AG04449 (cell line): ENCODE measurements at regions not wholly inside any gene's neighbourhood (a gene's known extent, or its start where the extent isn't known, plus 50 kb on each side); places are given as distances from the start of the nearest gene placed in this dataset.

Source experiments
- CTCF ChIA-PET: fragments of 350-600 bp; formaldehyde crosslinking; extraction: SDS; loops from one replicate; lab custom pipeline; 2021; ENCODE audit warnings: antibody characterized with exemption; lab: Yijun Ruan, JAX
- POLR2A ChIA-PET: fragments of 400-600, 350-600 bp; formaldehyde crosslinking; extraction: SDS; loops from one replicate; lab custom pipeline; 2020; ENCODE audit warnings: antibody characterized with exemption, inconsistent platforms; lab: Yijun Ruan, JAX
- DNase-seq: peaks from one replicate; pipeline ENCODE4 v3.0.0-alpha.2; 2010; ENCODE audit warnings: low read depth, low spot score
- H3K4me3 ChIP-seq: 2 replicates; pipeline ENCODE4 v1.5.1; 2011; ENCODE audit warnings: low read depth, mild to moderate bottlenecking, control low read depth, low read length
- CTCF ChIP-seq: IDR thresholded peaks from one replicate; pipeline ENCODE4 v1.5.1; 2011; ENCODE audit warnings: mild to moderate bottlenecking, moderate library complexity, low read length, control low read depth, inconsistent platforms; ENCODE audit not compliant: insufficient read depth; ENCODE audit errors: missing control alignments

DNA sequence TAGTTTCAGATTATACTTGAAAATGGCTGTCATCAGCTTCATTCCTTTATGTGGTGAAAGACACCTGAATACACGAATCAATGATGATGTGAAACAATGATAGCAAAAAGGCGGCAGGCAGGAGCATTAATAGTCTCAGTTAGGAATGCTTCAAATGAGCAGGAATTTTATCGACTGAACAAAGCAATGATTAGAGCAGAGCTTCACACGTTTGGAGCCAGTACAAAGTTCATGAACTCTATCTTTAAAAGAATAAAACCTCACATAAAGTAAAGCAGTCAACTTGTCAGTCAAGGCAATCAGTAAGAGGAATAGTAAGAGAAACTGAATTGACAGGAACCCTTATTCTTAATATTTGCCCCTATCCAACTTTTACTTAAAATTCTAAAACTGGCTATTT, 78.4 kb upstream of the SERTAD2 start:
- TF ChIP-seq CTCF, result no peak
- H3K4me3 ChIP-seq, result no peak overlapping the region
- CTCF ChIA-PET, result interaction anchor here (0.6 kb wide), 1 partner anchor 146 kb away, joined by 3 read pairs; no protein-coding TSS in a partner anchor
- DNase-seq, result no peak
- POLR2A ChIA-PET, result no interaction called here

GRCh38 chr2:64735504-64735903, 81.8 kb upstream of the SERTAD2 start:
- DNase-seq, result no peak
- POLR2A ChIA-PET, result no interaction called here
- H3K4me3 ChIP-seq, result no peak overlapping the region
- CTCF ChIA-PET, result interaction anchor here (1.0 kb wide), 1 partner anchor 8 kb away, joined by 3 read pairs; no protein-coding TSS in a partner anchor
- TF ChIP-seq CTCF, result no peak

DNA sequence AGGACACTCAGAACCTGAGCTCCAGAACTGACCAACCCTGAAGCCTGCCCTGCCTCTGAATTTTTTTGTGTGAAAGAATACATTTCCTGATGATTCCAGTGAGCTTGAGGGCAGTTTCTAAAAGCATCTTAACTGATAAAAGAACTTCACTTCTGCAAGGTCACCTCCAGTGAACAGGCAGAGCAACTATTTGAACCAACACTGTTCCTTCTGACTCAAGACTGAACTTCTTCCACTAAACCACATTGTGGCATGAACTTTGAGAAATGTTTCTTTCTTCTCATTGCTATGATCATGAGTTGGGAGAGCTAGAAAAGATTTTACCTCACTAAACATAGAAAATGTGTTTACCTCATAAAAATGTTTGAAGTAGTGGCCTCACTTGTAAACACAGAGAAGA, 83.8 kb upstream of the SERTAD2 start:
- POLR2A ChIA-PET, result interaction anchor here (0.6 to 1.8 kb wide), 3 partner anchors 12 to 83 kb away, joined by 5 to 8 read pairs (median 5); partner anchors contain the start of gene SERTAD2
- TF ChIP-seq CTCF, result no peak

GRCh38 chr2:64738026-64738425, 84.3 kb upstream of the SERTAD2 start:
- POLR2A ChIA-PET, result interaction anchor here (1.8 kb wide), 1 partner anchor 84 kb away, joined by 8 read pairs; the partner anchor contains the start of gene SERTAD2
- no peak overlapping the region for H3K4me3 ChIP-seq
- DNase-seq, result no peak
- CTCF ChIA-PET, result interaction anchor here (1.2 to 1.3 kb wide), 2 partner anchors 11 to 92 kb away, joined by 4 to 5 read pairs; no protein-coding TSS in a partner anchor
- no peak for TF ChIP-seq CTCF

More for the DNA sequence above, 83.8 kb upstream of the SERTAD2 start:
- CTCF ChIA-PET, result interaction anchor here (1.3 kb wide), 1 partner anchor 12 kb away, joined by 5 read pairs; no protein-coding TSS in a partner anchor
- no peak for DNase-seq
- no peak overlapping the region for H3K4me3 ChIP-seq

- no peak overlapping the region for H3K4me3 ChIP-seq
- TF ChIP-seq CTCF, result no peak
- DNase-seq, result no peak
- ChIA-PET CTCF (interaction anchor here (1.3 to 1.4 kb wide), 2 partner anchors 96 to 97 kb away, joined by 3 read pairs; no protein-coding TSS in a partner anchor), POLR2A (no interaction called here)
Measured at GRCh38 chr2:64742678-64743077, 89.0 kb upstream of the SERTAD2 start.

GRCh38 chr2:64743739-64744330, 90.1 kb upstream of the SERTAD2 start:
- no peak for DNase-seq
- ChIA-PET CTCF (interaction anchor here (1.0 to 1.9 kb wide), 3 partner anchors 90 to 121 kb away, joined by 3 to 5 read pairs (median 3); partner anchors contain the start of gene SERTAD2), POLR2A (interaction anchor here (1.2 to 1.3 kb wide), 2 partner anchors 89 to 90 kb away, joined by 4 read pairs; partner anchors contain the start of gene SERTAD2)
- TF ChIP-seq CTCF, result no peak
- H3K4me3 ChIP-seq, result no peak overlapping the region
